ENCODE measurements at regions not wholly inside any gene's neighbourhood (a gene's known extent, or its start where the extent isn't known, plus 50 kb on each side); places are given as distances from the start of the nearest gene placed in this dataset.

DNA sequence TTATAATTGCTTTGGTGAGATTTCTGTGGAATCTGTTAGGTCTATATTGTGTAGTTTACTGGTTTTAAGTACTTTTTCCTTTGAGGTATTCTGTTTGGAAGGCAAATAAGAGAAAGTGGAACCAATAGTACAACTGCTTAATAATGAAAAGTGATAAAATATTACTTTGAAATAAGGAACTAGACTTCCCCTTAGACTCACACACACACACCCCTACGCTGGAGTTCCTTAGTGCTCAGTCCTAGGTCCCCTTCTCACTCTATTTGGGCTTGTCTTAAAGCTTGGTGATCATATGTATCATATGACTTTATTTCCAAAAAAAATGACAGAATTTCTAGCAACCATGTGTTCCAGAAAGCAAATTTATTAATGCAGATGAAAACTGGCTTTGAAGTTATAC is 494.0 kb upstream of the TGFBR2 start:
- Histone ChIP-seq H3K27ac (ENCODE audit: control insufficient read depth, insufficient read depth, low read length) (no peak overlapping the region), H3K36me3 (ENCODE audit: control insufficient read depth in 2 of 2, extremely low read depth in 1 of 2, insufficient read depth in 2 of 2, low read length in 2 of 2) (no peaks in the 10 kb centered on the region), H4K20me1 (ENCODE audit: control insufficient read depth, extremely low read depth, insufficient read depth, low read length) (no peaks in the 10 kb centered on the region), H3K9me3 (ENCODE audit: control insufficient read depth, low read depth, low read length) (no peaks in the 10 kb centered on the region), H3K4me3 (ENCODE audit: control insufficient read depth in 2 of 3, extremely low read depth in 1 of 3, insufficient read depth in 2 of 3, low read depth in 1 of 3, low read length in 3 of 3) (no peak overlapping the region), H3K4me1 (ENCODE audit: control insufficient read depth, extremely low read depth, insufficient read depth, low read length) (no peaks in the 10 kb centered on the region), H3K27me3 (ENCODE audit: control insufficient read depth, extremely low read depth, insufficient read depth, low read length) (no peaks in the 10 kb centered on the region), H3K4me2 (ENCODE audit: control insufficient read depth, extremely low read depth, insufficient read depth, low read depth, low read length) (no peak overlapping the region), H3K79me2 (ENCODE audit: control insufficient read depth, insufficient read depth, low read length) (no peaks in the 10 kb centered on the region), H3K9me1 (ENCODE audit: control insufficient read depth, extremely low read depth, insufficient read depth, low read length) (no peaks in the 10 kb centered on the region), H3K9ac (ENCODE audit: control insufficient read depth, extremely low read depth, insufficient read depth, low read length) (no peak overlapping the region), H2AFZ (ENCODE audit: control insufficient read depth, low read length) (no peak overlapping the region)
- DNase-seq (ENCODE audit: low read depth, low spot score), result no peak
- dilution Hi-C loops (cut with MboI; ENCODE audit: extremely low pct_ligation_motif_present, low sequenced_read_pairs), result no loop called here
- FAIRE-seq, result no peak
- TF ChIP-seq, protein P1, sequence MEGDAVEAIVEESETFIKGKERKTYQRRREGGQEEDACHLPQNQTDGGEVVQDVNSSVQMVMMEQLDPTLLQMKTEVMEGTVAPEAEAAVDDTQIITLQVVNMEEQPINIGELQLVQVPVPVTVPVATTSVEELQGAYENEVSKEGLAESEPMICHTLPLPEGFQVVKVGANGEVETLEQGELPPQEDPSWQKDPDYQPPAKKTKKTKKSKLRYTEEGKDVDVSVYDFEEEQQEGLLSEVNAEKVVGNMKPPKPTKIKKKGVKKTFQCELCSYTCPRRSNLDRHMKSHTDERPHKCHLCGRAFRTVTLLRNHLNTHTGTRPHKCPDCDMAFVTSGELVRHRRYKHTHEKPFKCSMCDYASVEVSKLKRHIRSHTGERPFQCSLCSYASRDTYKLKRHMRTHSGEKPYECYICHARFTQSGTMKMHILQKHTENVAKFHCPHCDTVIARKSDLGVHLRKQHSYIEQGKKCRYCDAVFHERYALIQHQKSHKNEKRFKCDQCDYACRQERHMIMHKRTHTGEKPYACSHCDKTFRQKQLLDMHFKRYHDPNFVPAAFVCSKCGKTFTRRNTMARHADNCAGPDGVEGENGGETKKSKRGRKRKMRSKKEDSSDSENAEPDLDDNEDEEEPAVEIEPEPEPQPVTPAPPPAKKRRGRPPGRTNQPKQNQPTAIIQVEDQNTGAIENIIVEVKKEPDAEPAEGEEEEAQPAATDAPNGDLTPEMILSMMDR (optimal IDR thresholded peaks at IDR 0.05 in 1 of 3, IDR thresholded peaks at IDR 0.05 in 1 of 3, conservative IDR thresholded peaks at IDR 0.05 in 1 of 3; ENCODE audit: extremely low read depth in 1 of 3, insufficient read depth in 2 of 3, low read length in 3 of 3), result no peak
- TF ChIP-seq EZH2 (IDR thresholded peaks at IDR 0.05; ENCODE audit: low read length), result no peak

DNA sequence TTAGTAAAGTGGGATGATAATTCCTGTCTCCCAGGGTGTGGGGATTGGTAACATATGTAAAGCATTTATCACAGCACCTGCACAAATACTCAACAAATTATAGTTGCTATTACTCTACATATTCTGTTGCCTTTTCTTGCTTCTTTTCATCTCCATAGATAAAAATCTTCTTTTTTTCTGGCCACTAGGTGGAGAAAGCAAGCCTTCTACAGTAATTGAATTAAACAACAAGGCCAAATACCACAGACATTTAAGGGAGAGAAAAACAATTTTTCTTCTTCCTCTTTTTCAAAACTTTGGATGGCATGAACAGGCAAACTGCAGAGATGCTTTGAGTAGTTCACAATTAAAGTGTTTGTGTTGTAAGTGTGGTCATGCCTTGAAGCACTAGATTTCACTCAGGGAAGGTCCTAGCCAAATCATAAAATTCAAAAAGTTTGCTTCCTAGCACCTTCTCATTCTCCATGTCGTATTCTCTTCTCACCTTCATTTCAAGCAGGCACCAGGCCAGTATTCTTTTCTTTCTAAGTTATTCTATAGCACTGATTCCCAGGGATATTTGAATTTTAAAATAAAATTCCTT is 493.4 kb upstream of the TGFBR2 start:
- Histone ChIP-seq H3K4me2 (ENCODE audit: control insufficient read depth, extremely low read depth, insufficient read depth, low read depth, low read length) (no peak overlapping the region), H2AFZ (ENCODE audit: control insufficient read depth, low read length) (peak overlapping the region; percentile 59), H3K9me3 (ENCODE audit: control insufficient read depth, low read depth, low read length) (no peaks in the 10 kb centered on the region), H4K20me1 (ENCODE audit: control insufficient read depth, extremely low read depth, insufficient read depth, low read length) (no peaks in the 10 kb centered on the region), H3K79me2 (ENCODE audit: control insufficient read depth, insufficient read depth, low read length) (no peaks in the 10 kb centered on the region), H3K9ac (ENCODE audit: control insufficient read depth, extremely low read depth, insufficient read depth, low read length) (no peak overlapping the region), H3K27me3 (ENCODE audit: control insufficient read depth, extremely low read depth, insufficient read depth, low read length) (no peaks in the 10 kb centered on the region), H3K36me3 (ENCODE audit: control insufficient read depth in 2 of 2, extremely low read depth in 1 of 2, insufficient read depth in 2 of 2, low read length in 2 of 2) (no peaks in the 10 kb centered on the region), H3K9me1 (ENCODE audit: control insufficient read depth, extremely low read depth, insufficient read depth, low read length) (no peaks in the 10 kb centered on the region), H3K27ac (ENCODE audit: control insufficient read depth, insufficient read depth, low read length) (no peak overlapping the region), H3K4me1 (ENCODE audit: control insufficient read depth, extremely low read depth, insufficient read depth, low read length) (no peaks in the 10 kb centered on the region), H3K4me3 (ENCODE audit: control insufficient read depth in 2 of 3, extremely low read depth in 1 of 3, insufficient read depth in 2 of 3, low read depth in 1 of 3, low read length in 3 of 3) (no peak overlapping the region)
- dilution Hi-C loops (cut with MboI; ENCODE audit: extremely low pct_ligation_motif_present, low sequenced_read_pairs), result no loop called here
- peak; percentile 84 for FAIRE-seq
- no peak for DNase-seq (ENCODE audit: low read depth, low spot score)
- TF ChIP-seq, protein P1 (optimal IDR thresholded peaks at IDR 0.05 in 1 of 3, IDR thresholded peaks at IDR 0.05 in 1 of 3, conservative IDR thresholded peaks at IDR 0.05 in 1 of 3; ENCODE audit: extremely low read depth in 1 of 3, insufficient read depth in 2 of 3, low read length in 3 of 3), result peak in 2 of 3 experiments; percentile 35 to 42
- TF ChIP-seq EZH2 (IDR thresholded peaks at IDR 0.05; ENCODE audit: low read length), result no peak
